Gastroesophageal sphincter (tissue), 3 donors: ENCODE measurements at regions not wholly inside any gene's neighbourhood (a gene's known extent, or its start where the extent isn't known, plus 50 kb on each side); places are given as distances from the start of the nearest gene placed in this dataset.

ENCODE experiments used
- POLR2A ChIP-seq, 2 donors: fragments of 450-650 bp; IDR thresholded peaks; one replicate each; pipeline ENCODE4 v1.6.1; 2017; ENCODE audit warnings: antibody characterized with exemption in 2 of 2, mild to moderate bottlenecking in 2 of 2, moderate library complexity in 1 of 2
- POLR2AphosphoS5 ChIP-seq: sonication (generic); formaldehyde crosslinking; IDR thresholded peaks from one replicate; pipeline ENCODE4 v1.6.1; 2017; ENCODE audit warnings: antibody characterized with exemption
- TF ChIP-seq, protein P1 (sequence below), 4 experiments: fragments of 200-600 bp in 2 of 4; fragments of 450-650 bp in 2 of 4; sonication (generic) in 1 of 4; IDR thresholded peaks; one replicate each; pipeline ENCODE4 v1.5.1; 2017 to 2019; ENCODE audit warnings: antibody characterized with exemption in 4 of 4, mild to moderate bottlenecking in 2 of 4, moderate library complexity in 2 of 4

DNA sequence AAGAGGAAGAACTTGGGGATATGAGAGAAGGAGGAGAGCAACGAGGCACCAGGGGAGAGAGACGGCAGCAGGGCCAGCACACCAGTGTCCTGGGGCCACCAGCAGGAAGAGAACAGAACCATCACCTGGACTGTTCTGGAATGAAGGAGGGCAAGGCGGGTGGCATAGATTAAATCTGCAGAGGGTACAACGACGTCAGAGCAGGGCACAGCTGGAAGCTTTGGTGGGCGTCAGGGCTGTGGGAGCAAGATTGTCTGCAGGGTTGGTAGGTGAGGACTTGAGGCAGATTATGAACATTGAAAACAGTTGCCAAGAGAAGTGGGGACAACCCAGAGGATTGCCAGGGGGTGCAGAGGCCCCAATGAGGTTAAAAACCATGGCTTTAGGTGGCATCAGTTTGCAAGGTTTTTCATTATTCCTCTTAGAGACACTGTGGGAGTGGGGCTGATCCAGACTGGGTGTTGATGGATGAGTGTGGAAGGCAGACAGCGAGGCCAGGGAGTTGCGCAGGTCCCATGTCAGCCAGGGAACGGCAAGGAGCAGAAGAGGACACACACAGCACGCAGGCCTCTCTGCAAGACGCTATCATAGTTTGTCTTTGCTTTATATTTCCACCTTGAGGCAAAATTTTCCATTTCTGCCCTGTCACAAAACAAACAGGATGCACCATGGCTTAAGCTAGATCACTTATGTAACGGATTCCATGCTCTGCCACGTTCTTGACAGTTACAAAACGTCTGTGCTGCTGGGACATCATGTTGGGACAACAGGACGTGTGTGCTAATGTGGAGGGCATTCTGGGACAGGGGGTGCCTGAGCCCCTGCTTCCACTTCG, 52.5 kb upstream of the LEP start:
- TF ChIP-seq, protein P1, sequence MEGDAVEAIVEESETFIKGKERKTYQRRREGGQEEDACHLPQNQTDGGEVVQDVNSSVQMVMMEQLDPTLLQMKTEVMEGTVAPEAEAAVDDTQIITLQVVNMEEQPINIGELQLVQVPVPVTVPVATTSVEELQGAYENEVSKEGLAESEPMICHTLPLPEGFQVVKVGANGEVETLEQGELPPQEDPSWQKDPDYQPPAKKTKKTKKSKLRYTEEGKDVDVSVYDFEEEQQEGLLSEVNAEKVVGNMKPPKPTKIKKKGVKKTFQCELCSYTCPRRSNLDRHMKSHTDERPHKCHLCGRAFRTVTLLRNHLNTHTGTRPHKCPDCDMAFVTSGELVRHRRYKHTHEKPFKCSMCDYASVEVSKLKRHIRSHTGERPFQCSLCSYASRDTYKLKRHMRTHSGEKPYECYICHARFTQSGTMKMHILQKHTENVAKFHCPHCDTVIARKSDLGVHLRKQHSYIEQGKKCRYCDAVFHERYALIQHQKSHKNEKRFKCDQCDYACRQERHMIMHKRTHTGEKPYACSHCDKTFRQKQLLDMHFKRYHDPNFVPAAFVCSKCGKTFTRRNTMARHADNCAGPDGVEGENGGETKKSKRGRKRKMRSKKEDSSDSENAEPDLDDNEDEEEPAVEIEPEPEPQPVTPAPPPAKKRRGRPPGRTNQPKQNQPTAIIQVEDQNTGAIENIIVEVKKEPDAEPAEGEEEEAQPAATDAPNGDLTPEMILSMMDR (IDR thresholded peaks at IDR 0.05): no peak
- TF ChIP-seq POLR2AphosphoS5: no peak
- TF ChIP-seq POLR2A (IDR thresholded peaks at IDR 0.05): no peak
